Uterus (tissue), 3 donors: ENCODE measurements at regions not wholly inside any gene's neighbourhood (a gene's known extent, or its start where the extent isn't known, plus 50 kb on each side); places are given as distances from the start of the nearest gene placed in this dataset.

ENCODE experiments used
- DNase-seq, 2 donors: peaks; one replicate each; pipeline ENCODE4 v3.0.0-alpha.2; 2019 to 2020
- H3K27ac ChIP-seq, 2 donors: fragments of 200-600 bp; sonication (generic); 1 replicate in 1 of 2; 2 replicates in 1 of 2; pipeline ENCODE4 v1.5.1; 2016 to 2018
- H3K27me3 ChIP-seq, 2 donors: fragments of 200-600 bp; sonication (generic); one replicate each; pipeline ENCODE4 v1.5.1; 2018 to 2019; ENCODE audit warnings: control low read depth in 1 of 2
- H3K36me3 ChIP-seq, 2 donors: fragments of 200-600 bp; sonication (generic); one replicate each; pipeline ENCODE4 v1.5.1; 2019; ENCODE audit warnings: control low read depth in 1 of 2
- H3K4me1 ChIP-seq, 2 donors: fragments of 200-600 bp; sonication (generic); one replicate each; pipeline ENCODE4 v1.5.1; 2018 to 2019; ENCODE audit warnings: control low read depth in 1 of 2
- H3K4me3 ChIP-seq, 2 donors: fragments of 200-600 bp; sonication (generic); 1 replicate in 1 of 2; 2 replicates in 1 of 2; pipeline ENCODE4 v1.5.1; 2018 to 2019; ENCODE audit warnings: mild to moderate bottlenecking in 1 of 2
- H3K9me3 ChIP-seq, 2 donors: fragments of 200-600 bp; sonication (generic); one replicate each; pipeline ENCODE4 v1.5.1; 2019; ENCODE audit warnings: control low read depth in 1 of 2
- POLR2A ChIP-seq, 2 donors: fragments of 450-650 bp; IDR thresholded peaks; one replicate each; pipeline ENCODE4 v1.6.1; 2016; ENCODE audit warnings: antibody characterized with exemption in 2 of 2, mild to moderate bottlenecking in 1 of 2, moderate library complexity in 1 of 2
- intact Hi-C: fragments of 100-400 bp; cut with DNase I; formaldehyde crosslinking; loops from one replicate; pipeline ENCODE4 v1.15.1; 2023; ENCODE audit warnings: low total_unique reads
- TF ChIP-seq, protein P1 (sequence below), 4 experiments: fragments of 200-600 bp in 2 of 4; fragments of 450-650 bp in 2 of 4; sonication (generic) in 2 of 4; IDR thresholded peaks; one replicate each; pipeline ENCODE4 v1.5.1; 2016 to 2019; ENCODE audit warnings: antibody characterized with exemption in 4 of 4, mild to moderate bottlenecking in 2 of 4, moderate library complexity in 1 of 4
- donor health status: DM: yes; HTN: yes; CAD: no.

- Histone ChIP-seq H3K9me3 (no peaks in the 10 kb centered on the region), H3K4me1 (no peaks in the 10 kb centered on the region), H3K36me3 (no peaks in the 10 kb centered on the region), H3K4me3 (no peak overlapping the region), H3K27ac (no peak overlapping the region), H3K27me3 (no peaks in the 10 kb centered on the region)
- DNase-seq = no peak
- TF ChIP-seq, protein P1, sequence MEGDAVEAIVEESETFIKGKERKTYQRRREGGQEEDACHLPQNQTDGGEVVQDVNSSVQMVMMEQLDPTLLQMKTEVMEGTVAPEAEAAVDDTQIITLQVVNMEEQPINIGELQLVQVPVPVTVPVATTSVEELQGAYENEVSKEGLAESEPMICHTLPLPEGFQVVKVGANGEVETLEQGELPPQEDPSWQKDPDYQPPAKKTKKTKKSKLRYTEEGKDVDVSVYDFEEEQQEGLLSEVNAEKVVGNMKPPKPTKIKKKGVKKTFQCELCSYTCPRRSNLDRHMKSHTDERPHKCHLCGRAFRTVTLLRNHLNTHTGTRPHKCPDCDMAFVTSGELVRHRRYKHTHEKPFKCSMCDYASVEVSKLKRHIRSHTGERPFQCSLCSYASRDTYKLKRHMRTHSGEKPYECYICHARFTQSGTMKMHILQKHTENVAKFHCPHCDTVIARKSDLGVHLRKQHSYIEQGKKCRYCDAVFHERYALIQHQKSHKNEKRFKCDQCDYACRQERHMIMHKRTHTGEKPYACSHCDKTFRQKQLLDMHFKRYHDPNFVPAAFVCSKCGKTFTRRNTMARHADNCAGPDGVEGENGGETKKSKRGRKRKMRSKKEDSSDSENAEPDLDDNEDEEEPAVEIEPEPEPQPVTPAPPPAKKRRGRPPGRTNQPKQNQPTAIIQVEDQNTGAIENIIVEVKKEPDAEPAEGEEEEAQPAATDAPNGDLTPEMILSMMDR (IDR thresholded peaks at IDR 0.05) = no peak
- no peak for TF ChIP-seq POLR2A (IDR thresholded peaks at IDR 0.05)
- intact Hi-C loops = no loop called here
These were observed 471.2 kb downstream of the BRD1 start for GRCh38 chr22:49356428-49356827.

DNA sequence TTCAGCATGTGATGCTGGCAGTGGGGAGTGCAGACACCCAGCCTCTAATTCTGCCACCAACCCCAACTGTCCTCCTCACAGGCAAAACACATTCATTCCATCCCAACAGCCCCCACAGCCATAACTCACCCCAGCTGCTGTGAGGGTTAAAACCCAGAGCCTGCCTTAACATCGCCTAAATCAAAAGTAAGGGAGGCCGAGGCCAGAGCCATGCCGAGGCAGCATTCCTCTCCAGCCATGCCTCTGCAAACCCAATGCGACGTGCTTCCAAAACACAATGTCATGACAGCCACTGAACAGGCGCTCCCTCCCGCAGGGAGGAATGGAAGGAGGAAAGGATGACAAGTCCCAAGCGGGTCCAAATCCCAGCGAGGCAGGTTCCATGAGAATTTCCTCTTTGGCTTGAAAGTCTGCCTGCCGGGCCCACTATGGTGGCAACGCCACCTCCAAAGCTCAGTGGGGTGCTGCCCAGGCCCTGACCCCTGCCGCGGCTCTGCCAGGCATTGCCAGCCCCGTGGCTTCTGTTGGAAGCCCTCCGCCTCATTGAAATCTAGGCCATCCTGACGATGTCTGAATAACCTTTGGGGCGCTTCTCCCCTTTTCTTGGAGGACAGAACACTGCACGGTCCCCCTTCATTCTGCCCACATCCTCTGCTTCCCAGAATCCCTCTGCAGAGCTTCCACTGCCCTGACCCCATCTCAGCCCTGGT lies 472.3 kb downstream of the BRD1 start:
- no peaks in the 10 kb centered on the region for H3K27me3 ChIP-seq
- intact Hi-C loops = no loop called here

DNA sequence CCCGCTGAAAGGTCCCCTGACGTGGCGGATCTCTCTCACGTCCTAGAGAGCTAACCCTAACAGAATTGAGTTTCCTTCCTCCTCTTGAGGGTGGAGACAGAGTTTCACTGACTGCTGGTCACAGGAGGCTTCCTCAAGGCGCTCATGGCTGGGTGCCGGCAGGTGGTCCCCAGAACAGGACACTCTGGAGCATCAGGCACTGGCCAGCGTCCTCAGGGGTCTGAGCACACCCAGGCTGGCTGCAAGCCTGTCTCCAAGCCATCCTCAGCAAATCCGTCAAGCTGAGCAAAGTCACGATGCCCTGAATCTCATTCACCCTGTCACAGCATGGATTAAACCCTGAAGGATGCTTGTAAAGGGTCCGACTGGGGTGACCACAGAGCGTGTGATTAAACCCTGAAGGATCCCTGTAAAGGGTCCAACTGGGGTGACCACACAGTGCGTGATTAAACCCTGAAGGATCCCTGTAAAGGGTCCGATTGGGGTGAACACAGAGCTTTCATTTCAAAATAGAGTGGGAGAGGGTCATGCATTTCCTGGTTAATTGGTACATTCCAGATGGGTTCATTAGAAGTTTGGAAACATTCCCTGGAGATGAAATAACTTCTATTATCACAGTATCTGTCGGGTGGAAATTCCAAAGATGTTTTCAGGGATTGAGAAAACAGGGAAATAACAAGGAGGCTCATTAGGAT lies 473.0 kb downstream of the BRD1 start:
- DNase-seq = no peak
- no peaks in the 10 kb centered on the region for H3K27me3 ChIP-seq
- no peak overlapping the region for H3K4me3 ChIP-seq

More for the DNA sequence above, 472.3 kb downstream of the BRD1 start:
- no peak for DNase-seq
- no peak overlapping the region for H3K27ac ChIP-seq
- TF ChIP-seq, protein P1 (IDR thresholded peaks at IDR 0.05) = no peak
- no peak for TF ChIP-seq POLR2A (IDR thresholded peaks at IDR 0.05)
- no peaks in the 10 kb centered on the region for H3K4me1 ChIP-seq
- H3K9me3 ChIP-seq = no peaks in the 10 kb centered on the region
- H3K4me3 ChIP-seq = no peak overlapping the region
- H3K36me3 ChIP-seq = no peaks in the 10 kb centered on the region

GRCh38 chr22:49353235-49353634 lies 474.4 kb downstream of the BRD1 start:
- no peak overlapping the region for H3K4me3 ChIP-seq
- no peak overlapping the region for H3K27ac ChIP-seq
- H3K9me3 ChIP-seq = no peaks in the 10 kb centered on the region
- no peak for DNase-seq
- no peaks in the 10 kb centered on the region for H3K36me3 ChIP-seq
- no peak for TF ChIP-seq POLR2A (IDR thresholded peaks at IDR 0.05)
- TF ChIP-seq, protein P1 (IDR thresholded peaks at IDR 0.05) = no peak
- no peaks in the 10 kb centered on the region for H3K27me3 ChIP-seq
- intact Hi-C loops = no loop called here
- no peaks in the 10 kb centered on the region for H3K4me1 ChIP-seq

More for the DNA sequence above, 473.0 kb downstream of the BRD1 start:
- H3K9me3 ChIP-seq = no peaks in the 10 kb centered on the region
- no peak for TF ChIP-seq POLR2A (IDR thresholded peaks at IDR 0.05)
- TF ChIP-seq, protein P1 (IDR thresholded peaks at IDR 0.05) = no peak
- no peaks in the 10 kb centered on the region for H3K36me3 ChIP-seq
- intact Hi-C loops = no loop called here
- no peak overlapping the region for H3K27ac ChIP-seq
- H3K4me1 ChIP-seq = no peaks in the 10 kb centered on the region
